ENCODE measurements at regions not wholly inside any gene's neighbourhood (a gene's known extent, or its start where the extent isn't known, plus 50 kb on each side); places are given as distances from the start of the nearest gene placed in this dataset.

GRCh38 chr6:18985996-18986395, 598.8 kb downstream of the RNF144B start:
- no peaks in the 10 kb centered on the region for H3K36me3 ChIP-seq (ENCODE audit: insufficient read depth, low read length)
- H3K27me3 ChIP-seq (ENCODE audit: insufficient read depth, low read length): no peaks in the 10 kb centered on the region
- no peak overlapping the region for H3K27ac ChIP-seq (ENCODE audit: low read depth, low read length)
- H2AFZ ChIP-seq (ENCODE audit: low read length, unreplicated experiment): no peak overlapping the region
- no peak overlapping the region for H3K4me3 ChIP-seq (ENCODE audit: low read depth, low read length)
- H3K4me1 ChIP-seq (ENCODE audit: control insufficient read depth, insufficient read depth, low read length, unreplicated experiment): no peaks in the 10 kb centered on the region
- no peaks in the 10 kb centered on the region for H3K79me2 ChIP-seq (ENCODE audit: control insufficient read depth, insufficient read depth, low read length, unreplicated experiment)

GRCh38 chr6:18988636-18989035, 601.5 kb downstream of the RNF144B start:
- no peaks in the 10 kb centered on the region for H3K4me1 ChIP-seq (ENCODE audit: control insufficient read depth, insufficient read depth, low read length, unreplicated experiment)
- no peaks in the 10 kb centered on the region for H3K27me3 ChIP-seq (ENCODE audit: insufficient read depth, low read length)
- no peak overlapping the region for H3K27ac ChIP-seq (ENCODE audit: low read depth, low read length)
- no peaks in the 10 kb centered on the region for H3K36me3 ChIP-seq (ENCODE audit: insufficient read depth, low read length)
- no peaks in the 10 kb centered on the region for H3K79me2 ChIP-seq (ENCODE audit: control insufficient read depth, insufficient read depth, low read length, unreplicated experiment)
- H2AFZ ChIP-seq (ENCODE audit: low read length, unreplicated experiment): no peak overlapping the region
- no peak overlapping the region for H3K4me3 ChIP-seq (ENCODE audit: low read depth, low read length)

- H3K4me1 ChIP-seq (ENCODE audit: control insufficient read depth, insufficient read depth, low read length, unreplicated experiment): no peaks in the 10 kb centered on the region
- no peaks in the 10 kb centered on the region for H3K36me3 ChIP-seq (ENCODE audit: insufficient read depth, low read length)
- H3K4me3 ChIP-seq (ENCODE audit: low read depth, low read length): no peak overlapping the region
- H3K27ac ChIP-seq (ENCODE audit: low read depth, low read length): no peak overlapping the region
- H3K79me2 ChIP-seq (ENCODE audit: control insufficient read depth, insufficient read depth, low read length, unreplicated experiment): no peaks in the 10 kb centered on the region
- no peaks in the 10 kb centered on the region for H3K27me3 ChIP-seq (ENCODE audit: insufficient read depth, low read length)
- no peak overlapping the region for H2AFZ ChIP-seq (ENCODE audit: low read length, unreplicated experiment)
Measured at GRCh38 chr6:18990059-18990978, 603.2 kb downstream of the RNF144B start.

- Histone ChIP-seq H3K36me3 (ENCODE audit: insufficient read depth, low read length) (no peaks in the 10 kb centered on the region), H3K4me1 (ENCODE audit: control insufficient read depth, insufficient read depth, low read length, unreplicated experiment) (no peaks in the 10 kb centered on the region), H3K27ac (ENCODE audit: low read depth, low read length) (no peak overlapping the region), H3K79me2 (ENCODE audit: control insufficient read depth, insufficient read depth, low read length, unreplicated experiment) (no peaks in the 10 kb centered on the region), H3K4me3 (ENCODE audit: low read depth, low read length) (no peak overlapping the region), H2AFZ (ENCODE audit: low read length, unreplicated experiment) (no peak overlapping the region), H3K27me3 (ENCODE audit: insufficient read depth, low read length) (no peaks in the 10 kb centered on the region)
Measured at GRCh38 chr6:18997375-18997826, 610.3 kb downstream of the RNF144B start.

- no peaks in the 10 kb centered on the region for H3K27me3 ChIP-seq (ENCODE audit: insufficient read depth, low read length)
- H3K36me3 ChIP-seq (ENCODE audit: insufficient read depth, low read length): no peaks in the 10 kb centered on the region
- H3K4me1 ChIP-seq (ENCODE audit: control insufficient read depth, insufficient read depth, low read length, unreplicated experiment): no peaks in the 10 kb centered on the region
- H2AFZ ChIP-seq (ENCODE audit: low read length, unreplicated experiment): no peak overlapping the region
- H3K27ac ChIP-seq (ENCODE audit: low read depth, low read length): no peak overlapping the region
- no peak overlapping the region for H3K4me3 ChIP-seq (ENCODE audit: low read depth, low read length)
- no peaks in the 10 kb centered on the region for H3K79me2 ChIP-seq (ENCODE audit: control insufficient read depth, insufficient read depth, low read length, unreplicated experiment)
Measured at GRCh38 chr6:19002976-19003560, 615.9 kb downstream of the RNF144B start.

- no peaks in the 10 kb centered on the region for H3K36me3 ChIP-seq (ENCODE audit: insufficient read depth, low read length)
- H3K4me3 ChIP-seq (ENCODE audit: low read depth, low read length): no peak overlapping the region
- no peak overlapping the region for H3K27ac ChIP-seq (ENCODE audit: low read depth, low read length)
- no peaks in the 10 kb centered on the region for H3K27me3 ChIP-seq (ENCODE audit: insufficient read depth, low read length)
- H2AFZ ChIP-seq (ENCODE audit: low read length, unreplicated experiment): no peak overlapping the region
- no peaks in the 10 kb centered on the region for H3K4me1 ChIP-seq (ENCODE audit: control insufficient read depth, insufficient read depth, low read length, unreplicated experiment)
- no peaks in the 10 kb centered on the region for H3K79me2 ChIP-seq (ENCODE audit: control insufficient read depth, insufficient read depth, low read length, unreplicated experiment)
Measured at GRCh38 chr6:19004176-19004575, 617.0 kb downstream of the RNF144B start.

GRCh38 chr6:19009769-19010168, 622.6 kb downstream of the RNF144B start:
- no peak overlapping the region for H3K27ac ChIP-seq (ENCODE audit: low read depth, low read length)
- no peaks in the 10 kb centered on the region for H3K36me3 ChIP-seq (ENCODE audit: insufficient read depth, low read length)
- H3K79me2 ChIP-seq (ENCODE audit: control insufficient read depth, insufficient read depth, low read length, unreplicated experiment): no peaks in the 10 kb centered on the region
- no peak overlapping the region for H3K4me3 ChIP-seq (ENCODE audit: low read depth, low read length)
- H3K4me1 ChIP-seq (ENCODE audit: control insufficient read depth, insufficient read depth, low read length, unreplicated experiment): no peaks in the 10 kb centered on the region
- H3K27me3 ChIP-seq (ENCODE audit: insufficient read depth, low read length): no peaks in the 10 kb centered on the region
- no peak overlapping the region for H2AFZ ChIP-seq (ENCODE audit: low read length, unreplicated experiment)

- H3K4me1 ChIP-seq (ENCODE audit: control insufficient read depth, insufficient read depth, low read length, unreplicated experiment): no peaks in the 10 kb centered on the region
- no peaks in the 10 kb centered on the region for H3K36me3 ChIP-seq (ENCODE audit: insufficient read depth, low read length)
- H2AFZ ChIP-seq (ENCODE audit: low read length, unreplicated experiment): no peak overlapping the region
- H3K27me3 ChIP-seq (ENCODE audit: insufficient read depth, low read length): no peaks in the 10 kb centered on the region
- no peak overlapping the region for H3K4me3 ChIP-seq (ENCODE audit: low read depth, low read length)
- H3K27ac ChIP-seq (ENCODE audit: low read depth, low read length): no peak overlapping the region
- no peaks in the 10 kb centered on the region for H3K79me2 ChIP-seq (ENCODE audit: control insufficient read depth, insufficient read depth, low read length, unreplicated experiment)
Measured at GRCh38 chr6:19013026-19013705, 626.0 kb downstream of the RNF144B start.

- Histone ChIP-seq H3K79me2 (ENCODE audit: control insufficient read depth, insufficient read depth, low read length, unreplicated experiment) (no peaks in the 10 kb centered on the region), H3K27me3 (ENCODE audit: insufficient read depth, low read length) (no peaks in the 10 kb centered on the region), H3K27ac (ENCODE audit: low read depth, low read length) (no peak overlapping the region), H3K36me3 (ENCODE audit: insufficient read depth, low read length) (no peaks in the 10 kb centered on the region), H3K4me3 (ENCODE audit: low read depth, low read length) (no peak overlapping the region), H3K4me1 (ENCODE audit: control insufficient read depth, insufficient read depth, low read length, unreplicated experiment) (no peaks in the 10 kb centered on the region), H2AFZ (ENCODE audit: low read length, unreplicated experiment) (no peak overlapping the region)
Measured at GRCh38 chr6:19024737-19025136, 637.6 kb downstream of the RNF144B start.

GRCh38 chr6:19028201-19028600, 641.1 kb downstream of the RNF144B start:
- H3K36me3 ChIP-seq (ENCODE audit: insufficient read depth, low read length): no peaks in the 10 kb centered on the region
- H3K27me3 ChIP-seq (ENCODE audit: insufficient read depth, low read length): no peaks in the 10 kb centered on the region
- no peak overlapping the region for H3K4me3 ChIP-seq (ENCODE audit: low read depth, low read length)
- no peak overlapping the region for H3K27ac ChIP-seq (ENCODE audit: low read depth, low read length)
- H2AFZ ChIP-seq (ENCODE audit: low read length, unreplicated experiment): no peak overlapping the region
- H3K4me1 ChIP-seq (ENCODE audit: control insufficient read depth, insufficient read depth, low read length, unreplicated experiment): no peaks in the 10 kb centered on the region
- no peaks in the 10 kb centered on the region for H3K79me2 ChIP-seq (ENCODE audit: control insufficient read depth, insufficient read depth, low read length, unreplicated experiment)
